ENCODE measurements at regions not wholly inside any gene's neighbourhood (a gene's known extent, or its start where the extent isn't known, plus 50 kb on each side); places are given as distances from the start of the nearest gene placed in this dataset.

GRCh38 chr5:10099548-10099947, 150.1 kb downstream of the ATPSCKMT start:
- TF ChIP-seq POLR2A (IDR thresholded peaks at IDR 0.05): no peak
- TF ChIP-seq CTCF (IDR thresholded peaks at IDR 0.05): no peak

All from right lobe of liver (tissue), 4 donors.